ENCODE measurements at regions not wholly inside any gene's neighbourhood (a gene's known extent, or its start where the extent isn't known, plus 50 kb on each side); places are given as distances from the start of the nearest gene placed in this dataset.

DNA sequence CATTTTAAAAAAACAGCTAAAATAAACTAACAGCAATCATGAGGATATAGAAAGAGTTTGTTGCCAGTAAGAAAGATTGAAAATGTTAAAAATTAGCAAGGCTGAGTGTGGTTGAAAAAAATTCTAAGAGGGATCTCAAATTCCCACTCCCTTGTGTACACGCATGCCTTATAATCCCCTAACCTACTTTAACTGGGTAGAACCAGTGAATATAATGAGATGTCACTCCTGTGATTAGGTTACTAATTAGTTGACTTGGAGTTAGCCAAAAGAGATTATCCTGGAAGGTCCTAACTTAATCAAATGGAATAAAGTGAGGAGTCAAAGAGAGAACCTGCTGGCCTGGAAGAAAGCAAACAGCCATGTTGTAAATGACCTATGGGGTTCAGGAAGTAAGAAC lies 286.0 kb upstream of the TGFBR2 start:
- TF ChIP-seq CTCF (IDR thresholded peaks at IDR 0.05) (no peak), EZH2 (IDR thresholded peaks at IDR 0.05) (no peak)

Measured in neural progenitor cell (in vitro differentiated cells).